CD8-positive, alpha-beta memory T cell (primary cell): ENCODE measurements at regions not wholly inside any gene's neighbourhood (a gene's known extent, or its start where the extent isn't known, plus 50 kb on each side); places are given as distances from the start of the nearest gene placed in this dataset.
A peak's percentile ranks its signal among the peaks of the same experiment; 100 is the strongest.

Experiments
- CTCF ChIA-PET: fragments of 350-600 bp; sonication (Branson Sonifier 250); formaldehyde crosslinking; loops from one replicate; lab custom pipeline; 2021; ENCODE audit warnings: antibody characterized with exemption; lab: Charles Lee
- POLR2A ChIA-PET: fragments of 350-600 bp; sonication (Branson Sonifier 250); formaldehyde crosslinking; loops from one replicate; lab custom pipeline; 2021; ENCODE audit warnings: antibody characterized with exemption; lab: Charles Lee
- DNase-seq, 5 donors: peaks; one replicate each; pipeline versions ENCODE4 v3.0.0 to v3.0.0-alpha.2; 2020 to 2022; ENCODE audit warnings: mixed read lengths in 1 of 5
- H3K27ac ChIP-seq: one replicate; pipeline ENCODE4 v1.7.0; 2013; ENCODE audit warnings: low read depth, mild to moderate bottlenecking, low read length, moderate library complexity
- H3K27me3 ChIP-seq: 2 replicates; pipeline ENCODE4 v1.7.0; 2013; ENCODE audit warnings: low read length, mild to moderate bottlenecking; ENCODE audit not compliant: insufficient read depth, poor library complexity, severe bottlenecking
- H3K36me3 ChIP-seq: 2 replicates; pipeline ENCODE4 v1.7.0; 2013; ENCODE audit warnings: mild to moderate bottlenecking, low read length, moderate library complexity; ENCODE audit not compliant: insufficient read depth
- H3K4me1 ChIP-seq: 2 replicates; pipeline ENCODE4 v1.7.0; 2013; ENCODE audit warnings: mild to moderate bottlenecking, low read length, moderate library complexity; ENCODE audit not compliant: insufficient read depth
- H3K4me3 ChIP-seq: 2 replicates; pipeline ENCODE4 v1.7.0; 2013; ENCODE audit warnings: mild to moderate bottlenecking, low read length
- H3K9me3 ChIP-seq: 2 replicates; pipeline ENCODE4 v1.7.0; 2013; ENCODE audit warnings: mild to moderate bottlenecking, low read length
- H3K27ac Mint-ChIP-seq, 8 donors: one replicate each; pipeline ENCODE4 v1.8.0; 2020 to 2021; ENCODE audit warnings: mixed read lengths in 8 of 8, mild to moderate bottlenecking in 6 of 8, inconsistent platforms in 3 of 8, moderate library complexity in 3 of 8
- H3K27me3 Mint-ChIP-seq, 2 donors: one replicate each; pipeline ENCODE4 v1.8.0; 2020 to 2021; ENCODE audit warnings: mixed read lengths in 2 of 2, mild to moderate bottlenecking in 1 of 2, moderate library complexity in 1 of 2
- H3K36me3 Mint-ChIP-seq, 3 donors: one replicate each; pipeline ENCODE4 v1.8.0; 2020 to 2021; ENCODE audit warnings: mixed read lengths in 3 of 3, inconsistent platforms in 1 of 3, mild to moderate bottlenecking in 1 of 3
- H3K4me1 Mint-ChIP-seq, 3 donors: one replicate each; pipeline ENCODE4 v1.8.0; 2020 to 2021; ENCODE audit warnings: mixed read lengths in 3 of 3, inconsistent platforms in 1 of 3, mild to moderate bottlenecking in 1 of 3
- H3K4me3 Mint-ChIP-seq, 7 donors: one replicate each; pipeline ENCODE4 v1.8.0; 2020 to 2021; ENCODE audit warnings: mixed read lengths in 7 of 7, mild to moderate bottlenecking in 6 of 7, moderate library complexity in 4 of 7, inconsistent platforms in 2 of 7
- H3K9me3 Mint-ChIP-seq, 5 donors: one replicate each; pipeline ENCODE4 v1.8.0; 2020 to 2022; ENCODE audit warnings: mixed read lengths in 5 of 5, mild to moderate bottlenecking in 3 of 5, moderate library complexity in 2 of 5, inconsistent platforms in 1 of 5

DNA sequence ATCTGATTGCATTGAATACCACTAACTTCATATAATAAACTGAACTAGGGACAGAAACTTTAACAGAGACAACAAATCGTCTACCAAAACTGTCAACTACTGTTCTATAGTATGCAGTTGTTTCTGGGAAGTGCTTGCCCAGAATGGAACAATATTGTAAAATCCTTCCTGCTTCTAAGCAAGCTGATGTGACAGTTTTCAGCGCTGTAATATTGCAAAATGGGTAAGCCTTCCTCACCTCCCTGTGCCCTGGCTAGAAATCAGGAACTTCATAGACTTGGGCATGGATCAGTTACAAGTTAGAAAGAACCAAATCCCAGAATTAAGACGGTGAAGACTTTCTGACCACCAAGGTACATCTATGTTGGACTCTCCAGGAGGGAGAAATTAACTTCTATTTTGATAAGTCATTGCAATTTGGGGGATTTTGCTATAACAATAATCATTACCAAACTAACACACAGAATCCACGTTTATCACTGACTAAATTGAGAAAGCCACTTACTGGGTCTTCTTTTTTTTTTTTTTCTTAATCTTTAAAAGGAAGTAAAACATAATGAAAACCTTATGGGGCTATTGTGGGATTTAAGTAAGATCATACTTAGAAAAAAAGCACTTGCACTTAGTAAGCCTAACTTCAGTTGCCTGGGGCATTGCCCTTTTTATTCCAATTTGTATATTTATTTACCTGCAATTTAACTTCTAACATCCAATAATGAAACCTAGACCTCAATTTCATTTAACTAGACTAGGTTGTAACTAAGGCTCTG, 261.5 kb downstream of the TRIB2 start:
- no peaks in the 10 kb centered on the region for H3K36me3 ChIP-seq
- H3K36me3 Mint-ChIP-seq: peaks cover 0 to 10% (median 1%) of the 10 kb centered on the region in 3 donors
- no peaks in the 10 kb centered on the region for H3K4me1 Mint-ChIP-seq
- no peak for DNase-seq
- H3K27ac Mint-ChIP-seq: no peak overlapping the region
- H3K9me3 ChIP-seq: no peaks in the 10 kb centered on the region
- H3K27me3 ChIP-seq: no peaks in the 10 kb centered on the region
- peaks cover 0 to 5% (median 0%) of the 10 kb centered on the region in 5 donors for H3K9me3 Mint-ChIP-seq
- H3K27ac ChIP-seq: no peak overlapping the region
- ChIA-PET CTCF (no interaction called here), POLR2A (no interaction called here)
- H3K4me1 ChIP-seq: no peaks in the 10 kb centered on the region
- H3K4me3 ChIP-seq: no peak overlapping the region
- peaks cover 3 to 4% of the 10 kb centered on the region in 2 donors for H3K27me3 Mint-ChIP-seq
- no peak overlapping the region for H3K4me3 Mint-ChIP-seq

DNA sequence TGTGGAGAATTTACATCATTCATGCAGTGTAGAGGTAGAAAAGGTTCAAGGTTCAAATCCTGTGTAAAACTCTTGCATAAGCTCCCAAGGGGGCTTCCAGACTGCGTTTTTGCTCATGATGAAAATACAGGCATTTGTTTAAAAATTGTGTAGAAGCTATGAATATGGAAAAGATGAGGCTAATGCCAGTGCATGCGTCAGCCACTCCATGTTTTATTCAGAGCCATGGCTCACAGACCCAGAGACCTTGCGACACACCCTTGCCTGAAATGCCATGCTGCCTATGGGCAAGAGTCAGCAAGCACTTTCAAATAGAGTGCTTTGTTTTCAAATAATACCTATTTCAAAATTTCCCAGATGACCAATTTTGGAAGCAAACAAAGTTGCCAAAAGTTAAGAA, 262.3 kb downstream of the TRIB2 start:
- ChIA-PET CTCF (no interaction called here), POLR2A (no interaction called here)
- H3K9me3 ChIP-seq: no peaks in the 10 kb centered on the region
- H3K27ac ChIP-seq: no peak overlapping the region
- Mint-ChIP-seq H3K27me3 (peaks cover 3 to 4% of the 10 kb centered on the region in 2 donors), H3K4me3 (no peak overlapping the region), H3K4me1 (no peaks in the 10 kb centered on the region), H3K36me3 (peaks cover 0 to 5% (median 1%) of the 10 kb centered on the region in 3 donors), H3K27ac (no peak overlapping the region), H3K9me3 (no peaks in the 10 kb centered on the region)
- H3K27me3 ChIP-seq: no peaks in the 10 kb centered on the region
- no peak for DNase-seq
- no peaks in the 10 kb centered on the region for H3K4me1 ChIP-seq
- no peaks in the 10 kb centered on the region for H3K36me3 ChIP-seq
- H3K4me3 ChIP-seq: no peak overlapping the region

DNA sequence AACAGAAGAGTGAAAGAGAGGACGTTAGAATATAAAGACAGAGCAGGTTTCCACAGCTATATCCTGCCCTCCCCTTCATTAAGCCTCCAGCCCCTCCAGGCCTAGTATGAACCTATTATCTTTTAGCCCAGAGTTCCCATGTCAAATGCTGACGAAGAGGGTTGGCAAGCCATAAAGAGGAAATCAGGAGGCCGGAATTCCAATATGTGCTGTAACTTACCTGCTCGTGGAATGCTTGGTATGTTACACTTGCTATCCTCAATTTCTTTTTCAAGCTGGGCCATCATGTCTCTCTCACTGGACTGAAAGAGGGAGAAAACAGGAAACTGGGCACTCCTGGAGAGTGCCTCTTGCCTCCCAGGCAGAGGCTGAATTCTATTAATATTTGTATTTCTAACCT, 264.1 kb downstream of the TRIB2 start:
- ChIA-PET POLR2A (no interaction called here), CTCF (interaction anchor here (1.3 kb wide), 1 partner anchor 26 kb away, joined by 3 read pairs; no protein-coding TSS in a partner anchor)
- H3K4me1 Mint-ChIP-seq: no peaks in the 10 kb centered on the region
- H3K27ac Mint-ChIP-seq: no peak overlapping the region
- no peaks in the 10 kb centered on the region for H3K9me3 Mint-ChIP-seq
- Histone ChIP-seq H3K36me3 (no peaks in the 10 kb centered on the region), H3K4me1 (no peaks in the 10 kb centered on the region), H3K27me3 (no peaks in the 10 kb centered on the region), H3K4me3 (no peak overlapping the region), H3K9me3 (no peaks in the 10 kb centered on the region), H3K27ac (no peak overlapping the region)
- peaks cover 0 to 5% (median 1%) of the 10 kb centered on the region in 3 donors for H3K36me3 Mint-ChIP-seq
- peaks cover 2 to 3% of the 10 kb centered on the region in 2 donors for H3K27me3 Mint-ChIP-seq
- H3K4me3 Mint-ChIP-seq: no peak overlapping the region
- DNase-seq: no peak

DNA sequence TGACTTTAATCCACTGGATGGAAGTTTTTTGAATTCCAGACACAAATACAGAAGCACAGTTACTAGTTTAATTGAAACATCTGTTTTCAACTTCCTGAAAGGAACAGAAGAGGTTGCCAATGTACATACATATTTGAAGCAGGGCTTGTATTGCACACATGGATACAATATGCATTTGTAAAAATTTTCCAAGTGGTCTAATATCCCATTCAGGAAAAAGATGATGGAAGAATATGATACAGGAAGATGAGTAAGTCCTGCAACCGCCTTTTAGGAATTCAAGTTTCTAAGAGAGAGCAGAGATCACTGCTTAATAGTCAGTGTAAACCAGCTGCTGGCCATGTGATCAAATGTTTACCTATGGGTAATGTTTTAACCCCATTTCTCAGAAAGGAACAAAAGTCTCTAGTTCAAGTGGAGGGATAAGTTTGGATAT, 265.4 kb downstream of the TRIB2 start:
- no peak overlapping the region for H3K4me3 Mint-ChIP-seq
- H3K9me3 Mint-ChIP-seq: no peaks in the 10 kb centered on the region
- peaks cover 2 to 3% of the 10 kb centered on the region in 2 donors for H3K27me3 Mint-ChIP-seq
- DNase-seq: no peak
- no peak overlapping the region for H3K27ac Mint-ChIP-seq
- no peaks in the 10 kb centered on the region for H3K9me3 ChIP-seq
- H3K4me1 ChIP-seq: no peaks in the 10 kb centered on the region
- peaks cover 1 to 3% (median 2%) of the 10 kb centered on the region in 3 donors for H3K4me1 Mint-ChIP-seq
- H3K36me3 Mint-ChIP-seq: peaks cover 0 to 5% (median 1%) of the 10 kb centered on the region in 3 donors
- no peaks in the 10 kb centered on the region for H3K36me3 ChIP-seq
- ChIA-PET CTCF (no interaction called here), POLR2A (no interaction called here)
- no peak overlapping the region for H3K27ac ChIP-seq
- no peak overlapping the region for H3K4me3 ChIP-seq
- H3K27me3 ChIP-seq: no peaks in the 10 kb centered on the region

DNA sequence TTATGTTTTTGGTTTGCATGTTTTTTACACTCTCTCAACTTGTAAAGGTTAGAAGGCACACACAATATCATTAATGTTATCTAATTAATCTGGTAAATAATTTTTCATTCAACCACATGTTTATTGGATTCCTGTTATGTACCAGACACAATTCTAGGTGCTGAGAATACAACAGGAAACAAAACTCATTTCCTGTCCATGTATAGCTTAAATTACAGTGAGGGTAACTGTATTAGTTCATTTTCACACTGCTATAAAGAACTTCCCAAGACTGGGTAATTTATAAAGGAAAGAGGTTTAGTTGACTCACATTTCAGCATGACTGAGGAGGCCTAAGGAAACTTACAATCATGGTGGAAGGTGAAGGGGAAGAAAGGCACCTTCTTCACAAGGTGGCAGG, 270.5 kb downstream of the TRIB2 start:
- peaks cover 0 to 2% of the 10 kb centered on the region in 2 donors for H3K27me3 Mint-ChIP-seq
- Histone ChIP-seq H3K4me3 (no peak overlapping the region), H3K36me3 (no peaks in the 10 kb centered on the region), H3K27me3 (no peaks in the 10 kb centered on the region), H3K4me1 (no peaks in the 10 kb centered on the region), H3K9me3 (no peaks in the 10 kb centered on the region), H3K27ac (no peak overlapping the region)
- no peaks in the 10 kb centered on the region for H3K9me3 Mint-ChIP-seq
- POLR2A ChIA-PET: no interaction called here
- H3K36me3 Mint-ChIP-seq: peaks cover 0 to 4% (median 2%) of the 10 kb centered on the region in 3 donors
- peak overlapping the region in 1 of 8 donors; percentile 11 for H3K27ac Mint-ChIP-seq
- H3K4me3 Mint-ChIP-seq: peak overlapping the region in 1 of 7 donors; percentile 35
- peaks cover 10 to 11% (median 11%) of the 10 kb centered on the region in 3 donors for H3K4me1 Mint-ChIP-seq
- CTCF ChIA-PET: interaction anchor here (2.1 kb wide), 1 partner anchor 20 kb away, joined by 7 read pairs; no protein-coding TSS in a partner anchor
- no peak for DNase-seq

DNA sequence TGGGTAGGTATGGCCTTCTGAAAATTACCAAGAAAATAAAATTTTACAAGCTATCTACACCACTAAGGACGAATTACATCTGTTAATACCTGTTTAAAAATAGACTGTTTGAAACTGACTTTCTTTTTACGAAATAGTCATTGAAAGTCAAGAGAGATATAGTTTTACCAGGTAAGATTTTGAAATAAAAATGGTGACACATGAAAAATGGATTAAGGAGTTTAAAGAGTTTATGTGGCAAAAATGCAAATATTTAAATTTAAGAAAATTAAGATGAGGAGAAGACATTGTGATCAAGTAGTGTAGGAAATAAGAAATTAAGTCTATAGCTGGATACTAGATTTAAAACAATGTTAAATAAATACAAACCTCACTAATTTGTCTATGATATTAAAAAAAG, 271.5 kb downstream of the TRIB2 start:
- Histone ChIP-seq H3K4me1 (no peaks in the 10 kb centered on the region), H3K4me3 (no peak overlapping the region), H3K27me3 (no peaks in the 10 kb centered on the region), H3K36me3 (no peaks in the 10 kb centered on the region), H3K27ac (no peak overlapping the region), H3K9me3 (no peaks in the 10 kb centered on the region)
- no peak for DNase-seq
- no peaks in the 10 kb centered on the region for H3K9me3 Mint-ChIP-seq
- POLR2A ChIA-PET: no interaction called here
- no peak overlapping the region for H3K4me3 Mint-ChIP-seq
- H3K4me1 Mint-ChIP-seq: peaks cover 10 to 11% (median 11%) of the 10 kb centered on the region in 3 donors
- H3K27ac Mint-ChIP-seq: no peak overlapping the region
- peaks cover 0 to under 1% of the 10 kb centered on the region in 2 donors for H3K27me3 Mint-ChIP-seq
- peaks cover 0 to 4% (median 2%) of the 10 kb centered on the region in 3 donors for H3K36me3 Mint-ChIP-seq
- CTCF ChIA-PET: interaction anchor here (1.3 kb wide), 1 partner anchor 57 kb away, joined by 3 read pairs; no protein-coding TSS in a partner anchor

DNA sequence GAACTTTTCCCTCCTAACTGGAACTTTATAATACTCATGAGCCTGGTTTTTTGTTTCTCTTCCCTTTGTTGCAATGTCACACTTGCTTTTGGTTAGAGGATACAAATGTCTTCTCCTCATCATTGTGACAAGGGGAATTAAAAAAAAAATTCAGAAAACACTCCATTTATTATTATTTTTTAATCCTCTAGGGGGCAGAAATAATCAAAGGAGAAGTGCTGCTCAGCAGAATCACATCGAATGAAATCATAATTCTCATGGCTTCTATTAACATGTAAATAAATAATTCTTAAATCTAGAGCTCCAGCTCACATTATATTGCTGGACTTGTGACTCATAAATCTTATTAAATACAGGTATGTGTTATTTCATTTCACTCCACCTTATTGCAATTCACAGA, 273.8 kb downstream of the TRIB2 start:
- no peak for DNase-seq
- Histone ChIP-seq H3K27me3 (no peaks in the 10 kb centered on the region), H3K36me3 (no peaks in the 10 kb centered on the region), H3K9me3 (no peaks in the 10 kb centered on the region), H3K4me1 (no peaks in the 10 kb centered on the region), H3K4me3 (no peak overlapping the region), H3K27ac (no peak overlapping the region)
- ChIA-PET POLR2A (no interaction called here), CTCF (interaction anchor here (2.0 kb wide), 1 partner anchor 17 kb away, joined by 10 read pairs; no protein-coding TSS in a partner anchor)
- Mint-ChIP-seq H3K36me3 (peaks cover 0 to 4% (median 2%) of the 10 kb centered on the region in 3 donors), H3K4me1 (peaks cover 10 to 11% (median 11%) of the 10 kb centered on the region in 3 donors), H3K4me3 (no peak overlapping the region), H3K9me3 (no peaks in the 10 kb centered on the region), H3K27ac (no peak overlapping the region), H3K27me3 (peaks cover 0 to 1% of the 10 kb centered on the region in 2 donors)

DNA sequence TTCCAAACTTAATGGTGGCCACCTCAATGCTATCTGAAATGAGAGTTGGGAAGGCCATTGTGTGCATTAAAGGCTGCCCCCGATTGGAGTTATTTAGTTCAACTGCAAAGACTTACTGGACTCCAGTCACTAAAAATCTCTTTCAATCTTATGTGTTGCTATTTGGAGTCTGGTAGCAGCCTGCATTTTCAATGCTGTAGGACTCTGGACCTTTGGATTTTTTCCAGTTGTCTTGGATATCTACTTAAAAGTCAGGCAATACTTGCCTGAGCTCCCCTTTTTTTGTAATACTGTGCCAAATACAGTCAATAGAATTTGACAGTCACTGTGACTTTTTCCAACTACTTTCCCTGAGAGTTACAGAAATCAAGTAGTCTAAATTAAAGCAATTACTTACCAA, 281.9 kb downstream of the TRIB2 start:
- H3K27ac ChIP-seq: no peak overlapping the region
- ChIA-PET CTCF (interaction anchor here (1.1 kb wide), 1 partner anchor 8 kb away, joined by 4 read pairs; no protein-coding TSS in a partner anchor), POLR2A (no interaction called here)
- H3K36me3 ChIP-seq: no peaks in the 10 kb centered on the region
- Mint-ChIP-seq H3K4me1 (peaks cover 2 to 8% (median 6%) of the 10 kb centered on the region in 3 donors), H3K27me3 (peaks cover 0 to 3% of the 10 kb centered on the region in 2 donors), H3K36me3 (no peaks in the 10 kb centered on the region), H3K27ac (no peak overlapping the region), H3K9me3 (no peaks in the 10 kb centered on the region), H3K4me3 (no peak overlapping the region)
- H3K4me3 ChIP-seq: no peak overlapping the region
- H3K4me1 ChIP-seq: no peaks in the 10 kb centered on the region
- H3K27me3 ChIP-seq: no peaks in the 10 kb centered on the region
- no peaks in the 10 kb centered on the region for H3K9me3 ChIP-seq
- no peak for DNase-seq
